CD4-positive, alpha-beta T cell treated with Interleukin-1 beta for 1 hour (primary cell): ENCODE measurements at regions not wholly inside any gene's neighbourhood (a gene's known extent, or its start where the extent isn't known, plus 50 kb on each side); places are given as distances from the start of the nearest gene placed in this dataset.
"Not testable (repeated sequence)": the region's sequence is repeated elsewhere in the genome, so short reads cannot be mapped to it uniquely, and the experiment has no call there.

ENCODE experiments used
- DNase-seq, 2 donors: peaks; one replicate each; pipeline ENCODE4 v3.0.0-alpha.2; 2020 to 2022

DNA sequence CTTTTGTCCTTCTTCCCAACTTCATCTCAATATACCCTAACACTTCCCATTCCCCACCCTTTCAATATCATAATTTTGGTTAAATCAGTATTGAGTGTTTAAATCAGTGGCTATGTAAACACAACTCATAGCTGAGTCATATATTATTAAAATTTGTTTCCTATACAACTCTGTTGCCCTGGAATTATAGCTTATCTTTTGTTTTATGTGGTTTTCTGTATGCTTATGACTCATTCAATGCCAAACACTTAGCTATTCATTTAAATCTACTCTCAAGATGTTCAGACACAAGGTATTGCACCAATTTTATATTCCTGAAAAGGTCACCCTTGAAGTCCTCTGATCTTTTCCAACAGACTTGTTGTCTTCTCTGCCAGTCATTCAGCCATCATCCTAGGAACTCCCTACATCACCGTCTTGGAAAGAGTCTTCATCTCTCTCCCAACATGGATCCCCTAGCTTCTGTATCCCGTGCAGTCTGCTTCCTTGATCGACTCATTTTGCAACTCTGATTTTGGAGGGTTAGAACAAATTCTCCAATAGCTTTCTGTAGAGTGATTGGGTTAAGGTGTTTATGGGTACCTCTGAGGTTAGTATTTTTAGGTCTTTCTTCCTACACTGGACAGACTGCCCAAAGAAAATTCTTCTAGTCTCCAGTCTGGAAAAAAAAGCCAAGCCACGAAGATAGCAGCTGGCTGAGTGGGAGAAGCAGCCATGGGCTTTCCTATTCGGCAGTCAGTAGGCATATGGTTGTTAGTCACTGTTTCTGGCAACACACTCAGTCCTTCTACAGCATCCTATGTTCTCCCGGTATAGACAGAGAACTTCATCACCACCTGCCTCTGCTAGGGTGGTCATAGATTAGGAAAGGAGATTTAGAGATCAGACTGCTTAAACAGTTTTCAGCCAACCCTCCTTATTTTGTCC lies 102.1 kb downstream of the CRPPA start:
- no peak for DNase-seq

DNA sequence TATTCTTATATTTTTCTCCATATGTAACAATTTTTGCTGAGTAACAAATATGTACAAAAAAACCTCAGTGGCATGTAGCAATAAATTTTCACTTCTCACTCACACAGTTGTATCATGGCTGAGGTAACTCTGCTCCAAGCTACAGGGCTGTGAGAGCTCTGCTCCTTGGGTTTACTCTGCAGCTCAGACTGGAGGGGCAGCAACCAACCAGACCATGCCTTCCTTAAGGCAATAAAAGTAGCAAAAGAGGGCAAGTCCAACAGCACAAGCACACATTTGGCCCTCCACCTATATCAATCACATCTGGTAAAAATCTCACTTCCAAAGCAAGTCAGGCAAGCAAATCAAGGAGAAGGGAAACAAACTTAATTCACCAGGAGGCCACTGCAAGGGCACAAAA lies 102.9 kb downstream of the CRPPA start:
- no peak for DNase-seq

DNA sequence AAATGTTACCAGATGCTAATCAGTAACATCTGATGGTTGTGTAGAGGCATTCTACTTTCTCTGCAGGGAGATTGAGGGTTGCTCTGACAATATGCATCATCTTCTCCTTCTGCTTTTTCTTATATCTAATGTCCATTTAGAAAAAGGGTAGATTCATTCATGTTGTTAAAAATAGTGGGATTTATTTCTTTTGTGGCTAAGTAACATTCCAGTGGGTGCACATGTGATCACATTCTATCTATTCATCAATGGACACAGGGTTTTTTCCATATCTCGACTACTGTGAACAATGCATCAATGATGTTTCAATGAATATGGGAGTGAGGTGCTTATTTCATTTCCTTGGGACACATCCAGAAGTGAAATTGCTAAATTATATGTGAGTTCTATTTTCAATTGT lies 103.9 kb downstream of the CRPPA start:
- DNase-seq, result no peak

DNA sequence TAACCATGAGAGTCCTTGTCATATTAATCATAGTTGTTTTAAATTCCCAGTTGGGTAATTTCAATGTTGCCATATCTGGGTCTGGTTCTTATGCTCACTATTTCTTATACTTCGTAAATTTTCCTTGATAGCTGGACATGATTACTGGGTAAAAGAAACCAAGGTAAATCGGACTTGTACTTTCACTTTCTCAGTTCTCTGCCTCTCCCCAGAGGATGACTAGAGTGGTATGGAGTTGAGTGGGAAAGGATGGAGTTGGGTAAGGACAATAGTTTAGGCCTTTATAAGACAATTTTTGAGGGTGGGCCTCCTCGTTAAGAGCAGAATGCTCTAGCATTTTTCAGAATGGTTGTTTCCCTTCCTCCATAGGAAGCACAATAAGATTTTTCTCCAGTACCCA lies 106.1 kb downstream of the CRPPA start:
- no peak for DNase-seq

DNA sequence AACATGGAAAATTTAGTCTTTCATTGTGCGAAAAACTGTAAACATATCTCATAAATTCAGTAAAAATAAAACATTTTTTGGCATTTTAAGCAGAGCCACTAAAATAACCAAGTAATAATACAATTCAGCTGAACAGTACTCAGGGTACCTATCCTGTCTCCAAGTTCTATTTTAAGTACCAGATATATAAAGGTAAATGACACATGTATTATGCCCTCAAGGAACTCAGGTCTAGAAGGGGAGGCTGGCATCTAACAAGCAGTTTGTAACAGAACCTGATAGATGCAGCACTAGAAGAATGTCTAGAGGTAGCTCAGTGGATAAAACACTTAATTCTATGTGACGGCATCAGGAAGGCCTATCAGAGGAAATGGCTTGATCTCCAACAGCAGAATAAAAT lies 112.2 kb downstream of the CRPPA start:
- DNase-seq, result no peak

DNA sequence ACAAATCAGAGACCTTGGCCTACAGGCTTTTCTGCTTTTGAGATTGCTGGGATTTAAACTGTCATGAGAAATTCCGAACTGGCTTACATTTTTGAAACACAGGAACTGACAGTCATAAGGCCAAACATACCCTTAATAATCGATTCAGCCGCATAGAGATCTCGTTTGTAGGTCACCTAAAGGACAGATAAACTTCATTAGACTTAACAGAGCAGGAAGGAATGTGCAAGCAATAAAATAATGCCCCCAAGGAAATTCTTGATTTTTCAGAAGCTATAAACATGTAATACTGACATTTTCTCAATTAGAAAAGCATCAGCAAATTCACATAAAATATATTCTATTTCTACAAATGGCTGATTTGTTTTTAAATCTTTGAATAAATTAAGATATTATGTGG lies 120.0 kb downstream of the CRPPA start:
- DNase-seq, result no peak

DNA sequence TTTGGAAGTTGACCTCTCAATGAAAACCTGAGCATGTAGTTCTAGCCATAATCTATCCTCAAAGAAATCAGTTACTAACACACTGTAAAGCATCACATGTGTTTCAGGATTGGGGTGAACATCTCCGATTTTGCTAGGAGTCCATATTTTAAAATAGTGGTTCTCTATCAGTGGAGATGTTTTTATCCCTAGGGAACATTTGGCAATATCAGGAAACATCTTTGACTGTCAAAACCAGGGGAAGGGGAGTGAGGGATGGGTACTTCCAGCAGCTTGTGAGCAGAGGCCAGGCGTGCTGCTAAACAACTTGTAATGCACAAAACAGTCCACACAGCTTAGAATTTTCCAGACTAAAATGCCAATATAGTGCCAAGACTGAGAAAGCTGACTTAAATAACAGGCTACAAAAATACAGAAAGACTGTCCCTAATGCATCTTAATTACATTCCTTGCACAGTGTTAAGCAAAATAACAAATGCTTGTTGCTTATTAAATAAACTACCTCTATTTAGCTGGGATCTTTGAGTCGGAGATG lies 120.9 kb downstream of the CRPPA start:
- DNase-seq, result no peak

DNA sequence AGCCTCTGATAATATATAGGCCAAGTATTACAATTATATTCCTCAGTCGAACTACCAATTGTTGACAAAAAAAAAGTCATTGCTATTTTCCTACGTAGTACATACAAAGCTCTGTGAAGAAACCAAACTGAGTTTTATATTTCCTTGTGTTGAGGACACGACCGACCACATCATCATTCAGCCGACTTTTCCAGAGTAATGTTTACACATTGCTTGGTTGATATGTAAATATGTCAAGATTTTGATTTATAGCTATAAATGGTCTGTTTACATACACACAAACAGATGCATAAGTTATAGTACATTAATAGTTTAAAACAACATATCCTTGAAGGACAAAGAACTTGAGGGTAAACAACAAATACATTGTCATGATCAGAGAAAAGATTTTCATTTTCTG lies 121.5 kb downstream of the CRPPA start:
- DNase-seq, result no peak

DNA sequence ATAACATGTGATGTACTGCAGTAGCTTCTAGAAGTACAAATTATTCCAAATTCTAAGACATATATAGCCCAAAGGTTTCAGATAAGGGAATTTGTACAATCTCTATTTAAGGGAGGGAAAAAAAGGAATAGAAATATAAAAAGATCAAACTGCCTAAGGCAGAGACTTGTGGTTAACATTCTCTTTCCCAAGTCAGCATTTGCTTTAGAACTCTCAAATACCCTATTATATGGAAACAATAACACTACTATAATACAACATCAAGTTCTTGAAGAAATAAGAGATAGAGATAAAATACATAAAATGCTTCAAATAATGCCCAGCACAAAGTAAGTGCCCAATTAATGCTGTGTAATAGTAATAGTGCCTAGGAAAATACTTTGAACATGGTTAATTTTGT lies 123.1 kb downstream of the CRPPA start:
- no peak for DNase-seq

DNA sequence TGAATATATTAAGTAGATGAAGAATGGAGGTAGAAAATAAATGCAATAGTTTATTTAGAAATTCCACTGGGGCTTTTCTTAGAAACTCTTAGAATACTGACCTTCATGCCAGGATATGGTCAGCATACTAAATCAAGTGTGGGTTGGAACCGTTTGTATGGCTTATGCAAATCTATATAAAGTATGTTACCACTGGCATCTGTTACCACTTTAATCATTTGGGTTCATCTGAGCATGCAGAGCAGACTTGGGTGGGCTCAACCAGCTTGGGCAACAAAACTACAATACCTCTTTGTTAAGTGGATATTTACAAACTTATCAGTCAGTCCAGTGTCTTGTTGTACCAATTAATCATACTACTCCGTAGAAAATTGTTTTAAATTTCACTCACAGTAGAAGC lies 125.8 kb downstream of the CRPPA start:
- no peak for DNase-seq

DNA sequence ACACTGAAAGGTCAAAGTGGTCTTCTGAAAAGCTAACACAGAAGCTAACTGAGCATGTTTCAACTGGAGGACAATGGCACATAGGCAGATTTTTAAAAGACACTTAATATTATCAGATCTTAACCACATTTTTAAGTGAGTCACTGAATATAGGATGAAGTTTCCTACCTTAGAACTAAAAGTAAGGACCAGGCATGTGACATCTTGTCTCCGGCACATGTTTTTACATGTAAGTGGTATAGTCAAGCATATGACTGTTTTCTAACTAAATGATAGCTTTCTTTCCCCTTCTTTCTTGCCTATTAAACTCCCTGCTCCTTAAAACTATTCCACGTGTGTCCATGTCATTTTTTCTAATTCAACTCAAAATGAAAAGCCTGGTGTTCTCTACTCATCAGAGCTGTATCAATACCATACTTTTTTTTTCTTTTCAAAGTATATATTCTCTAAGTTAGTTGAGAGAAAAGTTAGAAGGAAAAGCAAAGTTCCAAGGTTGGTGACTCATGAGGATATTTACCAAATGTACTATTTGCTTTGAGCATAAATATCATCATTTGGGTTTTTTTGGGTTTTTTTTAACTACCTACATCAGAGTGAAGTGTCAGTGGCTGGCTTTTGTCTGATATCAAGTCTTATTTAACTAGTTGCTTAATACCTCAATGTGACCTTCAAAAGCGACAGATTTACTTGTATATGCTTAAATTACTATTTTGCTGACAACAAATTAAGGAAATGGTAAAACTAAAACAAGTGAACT lies 127.5 kb downstream of the CRPPA start:
- DNase-seq, result no peak

DNA sequence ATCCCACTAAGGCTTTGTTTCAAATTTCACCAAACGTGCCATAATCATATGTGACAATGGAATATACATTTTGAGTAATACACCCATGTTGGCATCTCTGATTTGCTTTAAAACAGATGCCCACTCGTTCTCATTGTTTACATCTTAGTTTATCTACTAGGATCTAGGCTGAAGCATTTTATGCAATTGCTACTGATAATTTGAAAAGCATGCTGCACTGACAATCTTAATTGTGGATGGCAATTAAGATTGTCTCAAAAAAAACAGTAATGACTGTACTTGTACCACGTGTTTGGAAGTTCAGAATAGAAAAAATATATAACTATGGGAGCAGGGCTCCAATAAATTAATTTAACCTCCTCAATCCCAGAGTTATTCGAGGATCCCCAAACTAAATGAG lies 136.8 kb downstream of the CRPPA start:
- no peak for DNase-seq

DNA sequence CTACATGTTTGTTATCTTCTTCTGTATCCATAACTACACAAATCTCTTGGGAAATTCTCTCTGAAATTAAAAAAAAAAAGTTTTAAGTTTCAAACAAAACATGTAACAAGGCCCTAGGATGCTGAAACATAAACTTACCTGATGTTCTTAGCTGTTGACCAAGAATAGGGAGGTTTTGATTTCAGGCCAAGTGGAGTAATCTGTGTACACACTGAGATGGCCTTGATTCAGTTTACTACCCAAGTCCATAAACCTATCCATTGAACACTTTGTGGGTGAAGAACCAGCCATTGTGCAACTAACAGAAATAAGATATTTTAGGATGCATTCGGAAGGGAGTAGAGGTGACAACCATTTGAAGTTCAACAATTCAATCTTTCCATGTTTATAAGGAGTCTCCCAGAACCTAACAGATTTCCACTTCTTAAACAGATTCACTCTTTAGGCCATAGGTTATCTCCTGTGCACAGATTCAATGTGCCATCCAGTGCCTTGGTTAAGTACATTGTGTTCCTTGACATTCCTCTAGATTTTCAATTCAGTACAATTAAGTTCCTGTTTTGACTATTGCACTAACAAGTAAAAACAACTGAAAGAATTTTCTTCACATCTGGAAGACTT lies 143.1 kb downstream of the CRPPA start:
- DNase-seq, result no peak

DNA sequence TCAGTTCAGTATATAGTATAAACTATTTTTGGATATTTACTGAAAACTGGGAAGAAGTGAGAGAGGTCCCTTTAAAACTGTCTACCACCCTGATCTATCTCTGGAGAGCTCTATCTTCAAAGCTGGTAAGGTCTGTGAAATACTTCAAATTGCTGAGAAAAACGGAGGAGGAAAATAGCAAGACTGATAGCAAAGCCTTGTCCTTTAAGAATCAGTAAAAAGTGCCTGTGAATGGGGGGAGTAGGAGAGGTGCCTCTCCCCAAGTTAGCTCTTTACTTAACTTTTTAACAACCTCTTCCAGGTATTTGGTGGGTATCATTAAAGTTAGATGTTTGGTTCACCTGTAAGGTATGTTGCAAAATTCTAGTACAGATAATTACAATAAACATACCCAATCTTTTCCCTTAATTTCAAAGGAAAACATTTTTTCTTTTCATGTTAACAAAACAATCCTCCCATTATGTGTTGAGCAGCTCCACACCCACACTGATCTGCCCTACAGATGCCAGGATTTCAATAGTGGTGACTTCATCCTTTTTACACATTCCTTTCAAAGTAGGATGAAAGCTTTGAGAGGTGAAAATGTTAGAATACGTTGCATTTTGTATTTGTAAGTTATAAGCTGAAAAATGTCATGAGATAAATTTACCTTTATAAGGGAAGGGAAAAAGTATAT lies 149.2 kb downstream of the CRPPA start:
- no peak for DNase-seq

DNA sequence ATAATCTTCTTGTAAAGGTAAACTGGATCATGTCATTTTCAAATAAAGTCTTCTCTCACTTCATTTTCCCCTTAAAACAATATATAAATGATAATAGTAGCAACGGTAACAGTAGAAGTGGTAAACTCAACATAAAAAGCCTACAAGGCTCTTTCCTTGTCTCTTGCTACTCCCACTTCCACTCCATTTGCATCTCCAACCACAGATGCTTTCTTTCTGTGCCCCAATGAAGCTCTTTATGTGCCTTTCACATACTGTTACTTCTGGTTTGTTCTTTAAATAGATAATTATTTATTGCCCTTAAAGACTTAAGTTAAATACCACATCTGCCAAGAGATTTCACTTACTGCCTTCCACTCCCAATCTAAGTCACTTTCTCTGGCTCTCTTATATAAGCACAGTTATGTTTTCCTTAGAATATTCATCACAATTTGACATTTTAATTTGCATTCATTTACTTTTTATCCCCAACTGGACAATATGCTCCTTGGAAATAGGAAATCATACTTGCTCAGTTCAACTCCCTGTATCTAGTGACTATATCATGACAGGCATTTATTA lies 149.9 kb downstream of the CRPPA start:
- no peak for DNase-seq

DNA sequence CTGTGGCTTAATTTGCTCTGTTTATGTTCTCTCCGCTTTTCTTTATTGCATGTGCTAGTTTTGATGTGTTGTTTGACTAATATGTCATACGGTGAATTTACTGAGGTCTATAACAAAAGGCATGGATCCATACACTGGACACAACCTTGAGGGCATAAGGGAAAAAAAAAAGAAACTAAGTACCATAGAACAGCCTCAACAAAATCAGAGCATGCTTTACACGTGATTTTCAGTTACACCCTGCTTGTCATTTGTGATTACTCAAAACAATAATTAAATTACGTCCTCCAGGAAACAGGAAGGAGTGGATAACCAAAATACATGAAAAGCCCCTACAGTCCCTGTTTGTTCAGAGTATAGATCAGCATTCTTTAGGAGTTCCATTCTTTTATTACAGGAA lies 150.5 kb downstream of the CRPPA start:
- DNase-seq, result no peak

DNA sequence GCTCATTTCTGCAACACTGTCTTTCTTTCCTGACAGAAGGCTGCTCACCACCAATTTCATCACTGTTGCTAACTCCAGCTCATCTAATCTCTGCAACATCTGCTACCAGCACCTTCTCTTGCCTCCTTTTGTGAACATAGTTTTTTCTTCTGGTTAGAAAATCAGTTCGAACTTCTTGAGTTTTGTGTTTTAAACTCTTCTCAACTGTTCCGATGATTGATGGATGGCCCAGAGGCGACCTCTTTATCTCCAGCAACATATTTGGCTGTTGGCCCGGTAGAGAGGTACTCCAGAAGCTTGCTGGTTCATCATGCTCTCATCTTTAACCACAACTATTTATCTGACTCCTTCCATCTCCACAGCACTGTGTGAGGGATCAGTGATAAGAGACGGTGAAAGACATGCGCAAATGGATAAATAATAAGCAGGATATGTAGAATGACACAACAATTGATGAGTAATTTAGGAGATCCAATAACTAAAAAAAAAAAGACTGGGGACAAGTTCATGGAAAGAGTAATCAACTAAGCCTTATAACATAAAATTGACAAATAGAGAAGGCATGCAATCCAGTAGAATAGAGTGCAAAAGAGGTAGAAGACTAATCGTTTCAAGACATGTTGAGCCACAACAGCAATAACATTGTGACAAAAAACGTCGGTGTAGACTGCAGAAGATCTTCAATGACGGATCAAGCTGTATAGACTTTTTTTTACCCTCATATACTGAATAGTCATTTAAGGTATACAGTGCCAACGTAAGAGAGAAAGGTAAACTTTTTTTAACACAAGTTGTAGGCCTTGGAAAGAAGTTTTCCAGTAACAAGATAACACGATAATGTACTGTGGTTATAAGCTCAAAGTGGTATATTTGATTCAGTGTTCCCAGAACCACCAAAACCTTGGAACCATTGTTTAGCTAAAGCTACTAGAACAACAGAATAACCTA lies 152.2 kb downstream of the CRPPA start:
- no peak for DNase-seq

DNA sequence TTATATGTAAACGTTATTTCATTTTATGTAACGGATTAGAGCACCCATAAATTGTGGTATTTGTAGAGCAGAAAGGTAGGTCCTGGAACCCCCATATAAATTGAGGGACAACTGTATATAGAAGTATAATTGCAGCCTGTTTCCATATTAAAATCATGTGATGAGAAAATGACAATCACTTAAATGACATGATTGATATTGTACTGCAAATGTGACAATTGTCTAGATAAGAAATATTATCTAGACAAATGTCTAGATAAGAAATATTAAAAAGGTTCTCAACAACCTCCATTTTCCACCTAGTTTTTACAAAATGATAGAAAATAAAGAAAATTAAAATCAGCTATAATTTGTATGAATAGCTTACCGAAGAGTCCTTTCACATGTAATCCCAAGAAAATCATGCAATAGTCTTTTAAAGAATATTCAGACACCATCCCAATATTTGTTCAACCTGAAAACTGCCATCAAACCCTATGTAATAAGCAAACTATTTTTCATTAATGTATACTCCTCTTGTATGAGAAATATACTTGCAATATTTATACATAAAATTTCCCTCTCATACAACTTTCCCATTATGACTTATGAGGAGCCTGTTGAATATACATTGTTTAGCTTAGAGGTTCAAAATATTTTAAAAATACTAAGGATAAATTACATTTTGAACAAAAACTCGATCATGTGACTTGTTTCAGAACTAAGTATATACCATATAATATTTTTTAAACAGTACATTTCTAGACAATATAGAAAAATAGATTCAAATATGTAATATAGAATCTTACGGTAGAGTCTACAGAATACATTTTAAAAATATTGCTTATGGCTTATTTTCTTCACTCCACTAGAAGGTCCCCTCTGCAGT lies 153.2 kb downstream of the CRPPA start:
- no peak for DNase-seq

DNA sequence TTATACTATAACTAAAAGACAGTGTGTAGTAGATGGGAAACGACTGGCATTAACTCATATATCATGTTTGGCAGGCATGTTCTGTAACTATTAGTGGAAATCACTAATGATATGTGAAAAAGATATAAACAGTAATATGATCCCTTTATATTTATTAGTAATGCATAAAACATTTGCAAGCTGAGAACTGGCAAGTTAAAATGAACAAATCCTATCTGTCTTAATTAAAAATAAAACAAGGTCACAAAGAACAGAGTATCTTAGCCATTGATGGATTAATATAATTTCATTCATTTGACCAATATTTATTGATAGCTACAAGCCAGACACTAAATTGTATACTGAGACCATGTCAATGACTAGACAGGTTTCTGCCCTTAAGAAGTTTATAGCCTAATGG lies 154.5 kb downstream of the CRPPA start:
- DNase-seq, result no peak

DNA sequence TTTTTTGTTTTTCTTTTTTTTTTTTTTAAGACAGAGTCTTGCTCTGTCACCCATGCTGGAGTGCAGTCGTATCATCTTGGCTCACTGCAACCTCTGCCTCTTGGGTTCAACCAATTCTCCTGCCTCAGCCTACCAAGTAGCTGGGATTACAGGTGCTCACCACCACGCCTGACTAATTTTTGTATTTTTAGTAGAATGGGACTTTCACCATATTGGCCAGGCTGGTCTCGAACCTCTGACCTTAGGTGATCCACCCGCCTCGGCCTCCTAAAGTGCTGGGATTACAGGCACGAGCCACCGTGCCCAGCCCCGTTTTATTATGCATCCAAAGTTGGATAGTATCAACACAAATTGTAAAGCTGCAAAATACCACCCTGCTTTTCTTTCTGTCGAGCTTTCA lies 154.9 kb downstream of the CRPPA start:
- not testable (repeated sequence) for DNase-seq
